ENCODE measurements at regions not wholly inside any gene's neighbourhood (a gene's known extent, or its start where the extent isn't known, plus 50 kb on each side); places are given as distances from the start of the nearest gene placed in this dataset.

DNA sequence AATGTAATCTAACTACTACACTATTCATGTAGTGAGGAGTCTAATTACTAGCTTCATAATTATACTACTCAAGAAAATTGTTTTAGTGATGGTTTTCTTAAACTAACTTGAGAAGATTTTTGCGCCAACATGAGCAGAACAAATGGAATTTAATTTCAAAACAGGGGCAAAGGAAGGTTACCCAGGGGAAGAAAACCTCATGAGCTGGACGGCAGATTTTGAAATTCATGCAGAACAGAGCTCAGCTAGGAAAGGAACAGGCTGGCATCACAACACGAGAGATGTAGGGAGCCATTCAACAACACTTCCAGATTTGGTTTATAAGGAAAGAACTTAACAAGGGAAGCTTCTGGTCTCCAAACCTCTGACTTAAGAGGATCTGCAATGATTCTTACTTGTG is 235.3 kb upstream of the PRKCQ start:
- no peaks in the 10 kb centered on the region for H3K9me3 ChIP-seq
- no peaks in the 10 kb centered on the region for H3K36me3 ChIP-seq
- DNase-seq (ENCODE audit: low spot score in 2 of 2), result no peak
- TF ChIP-seq EP300 (IDR thresholded peaks at IDR 0.05), result no peak
- TF ChIP-seq, protein P1, sequence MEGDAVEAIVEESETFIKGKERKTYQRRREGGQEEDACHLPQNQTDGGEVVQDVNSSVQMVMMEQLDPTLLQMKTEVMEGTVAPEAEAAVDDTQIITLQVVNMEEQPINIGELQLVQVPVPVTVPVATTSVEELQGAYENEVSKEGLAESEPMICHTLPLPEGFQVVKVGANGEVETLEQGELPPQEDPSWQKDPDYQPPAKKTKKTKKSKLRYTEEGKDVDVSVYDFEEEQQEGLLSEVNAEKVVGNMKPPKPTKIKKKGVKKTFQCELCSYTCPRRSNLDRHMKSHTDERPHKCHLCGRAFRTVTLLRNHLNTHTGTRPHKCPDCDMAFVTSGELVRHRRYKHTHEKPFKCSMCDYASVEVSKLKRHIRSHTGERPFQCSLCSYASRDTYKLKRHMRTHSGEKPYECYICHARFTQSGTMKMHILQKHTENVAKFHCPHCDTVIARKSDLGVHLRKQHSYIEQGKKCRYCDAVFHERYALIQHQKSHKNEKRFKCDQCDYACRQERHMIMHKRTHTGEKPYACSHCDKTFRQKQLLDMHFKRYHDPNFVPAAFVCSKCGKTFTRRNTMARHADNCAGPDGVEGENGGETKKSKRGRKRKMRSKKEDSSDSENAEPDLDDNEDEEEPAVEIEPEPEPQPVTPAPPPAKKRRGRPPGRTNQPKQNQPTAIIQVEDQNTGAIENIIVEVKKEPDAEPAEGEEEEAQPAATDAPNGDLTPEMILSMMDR (IDR thresholded peaks at IDR 0.05), result no peak
- no peak for TF ChIP-seq POLR2A (IDR thresholded peaks at IDR 0.05)
- H3K27me3 ChIP-seq, result no peaks in the 10 kb centered on the region
- 67 to 69% methylated on average over 3 of the region's 3 CpGs for WGBS, 2 donors
- H3K4me3 ChIP-seq, result no peak overlapping the region
- H3K27ac ChIP-seq, result no peak overlapping the region
- peaks cover 0 to 2% (median 0%) of the 10 kb centered on the region in 4 donors for H3K4me1 ChIP-seq

DNA sequence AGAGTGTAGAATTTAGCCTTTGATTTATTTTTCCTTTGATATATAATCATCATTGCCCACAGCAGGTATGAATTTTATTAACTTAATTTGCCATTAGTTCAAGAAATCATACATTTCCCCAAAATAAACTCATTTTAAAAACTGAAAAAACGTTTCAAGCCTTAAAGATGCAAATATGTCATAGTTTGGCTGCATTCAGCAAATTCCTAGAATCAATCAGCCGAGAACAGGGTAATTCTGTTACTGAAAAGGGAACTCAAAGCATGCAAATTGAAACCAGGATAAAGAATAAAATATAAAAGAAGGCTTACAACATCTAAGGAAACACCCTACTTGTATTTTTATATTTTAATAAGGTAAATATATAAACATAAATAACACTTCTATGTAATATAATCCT is 233.8 kb upstream of the PRKCQ start:
- Histone ChIP-seq H3K27me3 (no peaks in the 10 kb centered on the region), H3K9me3 (no peaks in the 10 kb centered on the region), H3K27ac (no peak overlapping the region), H3K4me1 (peaks cover 0 to 2% (median 0%) of the 10 kb centered on the region in 4 donors), H3K36me3 (no peaks in the 10 kb centered on the region), H3K4me3 (no peak overlapping the region)
- DNase-seq (ENCODE audit: low spot score in 2 of 2), result no peak
- no peak for TF ChIP-seq POLR2A (IDR thresholded peaks at IDR 0.05)
- TF ChIP-seq, protein P1 (IDR thresholded peaks at IDR 0.05), result no peak
- TF ChIP-seq EP300 (IDR thresholded peaks at IDR 0.05), result no peak
- WGBS, 2 donors, result 20 to 24% methylated on average over 2 of the region's 2 CpGs

DNA sequence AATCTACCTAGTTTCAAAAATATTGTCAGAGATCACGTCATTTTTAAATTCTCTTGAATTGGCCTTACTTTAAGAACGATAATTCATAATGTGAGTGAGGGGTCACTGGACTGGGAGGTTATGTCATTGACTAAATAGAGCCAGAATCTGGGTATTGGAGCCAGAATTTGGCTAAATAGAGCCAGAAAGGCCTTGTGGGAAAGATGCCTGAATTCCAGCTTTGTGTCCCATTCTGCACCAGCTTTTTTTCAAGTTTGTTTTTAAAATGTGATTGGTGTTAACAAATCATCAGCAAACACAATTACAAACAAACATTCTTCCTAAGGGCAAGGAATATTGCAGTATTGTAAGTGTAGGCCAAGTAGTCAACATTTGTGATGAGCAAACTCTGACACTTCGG is 233.2 kb upstream of the PRKCQ start:
- 46 to 49% methylated on average over 3 of the region's 3 CpGs for WGBS, 2 donors
- no peaks in the 10 kb centered on the region for H3K27me3 ChIP-seq
- H3K36me3 ChIP-seq, result no peaks in the 10 kb centered on the region
- peaks cover 0 to 2% (median 0%) of the 10 kb centered on the region in 4 donors for H3K4me1 ChIP-seq
- DNase-seq (ENCODE audit: low spot score in 2 of 2), result no peak
- no peak overlapping the region for H3K27ac ChIP-seq
- H3K9me3 ChIP-seq, result no peaks in the 10 kb centered on the region
- H3K4me3 ChIP-seq, result no peak overlapping the region
- TF ChIP-seq EP300 (IDR thresholded peaks at IDR 0.05) (no peak), POLR2A (IDR thresholded peaks at IDR 0.05) (no peak)
- TF ChIP-seq, protein P1 (IDR thresholded peaks at IDR 0.05), result no peak

DNA sequence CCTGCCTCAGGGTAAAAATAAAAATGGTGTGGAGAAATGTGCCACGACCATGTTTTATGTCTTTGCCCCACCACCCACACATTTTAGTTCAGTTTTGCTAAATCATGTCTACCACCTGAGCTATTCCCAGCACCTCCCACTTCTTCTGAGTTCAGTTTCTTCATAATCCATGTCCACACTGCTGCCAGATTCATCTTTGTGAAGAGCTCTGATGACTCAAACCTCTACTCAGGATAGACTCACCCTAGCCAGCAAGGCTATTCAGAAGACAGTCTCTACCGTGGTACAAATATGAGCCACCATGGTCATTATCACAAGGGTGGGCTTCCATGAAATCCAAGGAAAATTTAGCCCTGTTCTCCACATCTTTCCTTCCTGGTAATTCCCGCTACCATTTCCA is 231.1 kb upstream of the PRKCQ start:
- H3K4me1 ChIP-seq, result peaks cover 0 to 2% (median 0%) of the 10 kb centered on the region in 4 donors
- no peaks in the 10 kb centered on the region for H3K27me3 ChIP-seq
- no peak overlapping the region for H3K27ac ChIP-seq
- H3K4me3 ChIP-seq, result no peak overlapping the region
- H3K36me3 ChIP-seq, result no peaks in the 10 kb centered on the region
- DNase-seq (ENCODE audit: low spot score in 2 of 2), result no peak
- 70 to 75% methylated on average over 3 of the region's 3 CpGs for WGBS, 2 donors
- H3K9me3 ChIP-seq, result no peaks in the 10 kb centered on the region
- no peak for TF ChIP-seq EP300 (IDR thresholded peaks at IDR 0.05)
- no peak for TF ChIP-seq POLR2A (IDR thresholded peaks at IDR 0.05)
- TF ChIP-seq, protein P1 (IDR thresholded peaks at IDR 0.05), result no peak

DNA sequence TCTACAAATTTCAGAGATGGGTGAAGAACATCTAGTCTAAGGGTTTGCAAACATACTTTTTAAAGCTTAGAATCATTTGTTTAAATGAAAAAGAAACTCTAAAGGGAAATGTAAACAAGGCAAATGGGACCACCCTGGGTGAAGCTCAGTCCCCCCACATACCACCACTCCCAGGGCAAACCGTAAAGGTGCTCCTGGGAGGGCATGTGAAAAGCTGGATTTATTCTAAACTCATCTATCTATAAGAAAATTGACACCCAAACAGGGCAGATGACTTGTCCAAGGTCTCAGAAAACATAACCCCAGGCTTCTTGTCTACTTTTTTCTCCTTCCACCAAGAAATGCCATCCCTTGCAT is 223.3 kb upstream of the PRKCQ start:
- Histone ChIP-seq H3K27ac (no peak overlapping the region), H3K4me3 (no peak overlapping the region), H3K4me1 (no peaks in the 10 kb centered on the region), H3K27me3 (no peaks in the 10 kb centered on the region), H3K9me3 (peaks cover 0 to 2% (median 0%) of the 10 kb centered on the region in 4 donors), H3K36me3 (no peaks in the 10 kb centered on the region)
- no peak for DNase-seq (ENCODE audit: low spot score in 2 of 2)
- WGBS, 2 donors, result 84 to 96% methylated on average over 1 of the region's 1 CpG
- TF ChIP-seq POLR2A (IDR thresholded peaks at IDR 0.05) (no peak), EP300 (IDR thresholded peaks at IDR 0.05) (no peak)
- TF ChIP-seq, protein P1 (IDR thresholded peaks at IDR 0.05), result no peak
